Gastrocnemius medialis (tissue), 4 donors: ENCODE measurements at regions not wholly inside any gene's neighbourhood (a gene's known extent, or its start where the extent isn't known, plus 50 kb on each side); places are given as distances from the start of the nearest gene placed in this dataset.

ENCODE experiments used
- POLR2A ChIP-seq, 2 donors: fragments of 450-650 bp; IDR thresholded peaks; one replicate each; pipeline ENCODE4 v1.6.1; 2017; ENCODE audit warnings: antibody characterized with exemption in 2 of 2, mild to moderate bottlenecking in 2 of 2, moderate library complexity in 2 of 2
- TF ChIP-seq, protein P1 (sequence below), 5 experiments: fragments of 450-650 bp in 3 of 5; fragments of 200-600 bp in 2 of 5; sonication (generic) in 2 of 5; IDR thresholded peaks in 4 of 5; conservative IDR thresholded peaks in 1 of 5; 1 replicate in 4 of 5; 2 replicates in 1 of 5; pipeline ENCODE4 v1.5.1; 2016 to 2019; ENCODE audit warnings: antibody characterized with exemption in 5 of 5, mild to moderate bottlenecking in 3 of 5, moderate library complexity in 3 of 5

DNA sequence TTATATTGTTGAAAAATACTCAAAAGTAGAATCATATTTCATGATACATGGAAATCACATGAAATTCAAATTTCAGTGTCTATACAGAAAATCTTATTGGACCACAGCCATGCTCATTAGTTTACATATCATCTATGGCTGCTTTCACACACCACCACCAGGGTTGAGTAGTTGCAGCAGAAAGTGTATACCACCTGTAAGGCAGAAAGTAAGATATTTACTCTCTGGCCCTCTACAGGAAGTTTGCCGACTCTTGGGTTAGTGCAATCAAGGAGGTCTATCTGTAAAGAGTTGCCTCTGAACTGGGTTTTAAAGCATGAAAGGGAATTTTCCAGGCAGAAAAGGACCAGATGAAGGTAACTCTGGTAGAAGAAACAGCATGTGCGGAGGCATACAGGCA is 432.3 kb downstream of the DHX35 start:
- TF ChIP-seq, protein P1, sequence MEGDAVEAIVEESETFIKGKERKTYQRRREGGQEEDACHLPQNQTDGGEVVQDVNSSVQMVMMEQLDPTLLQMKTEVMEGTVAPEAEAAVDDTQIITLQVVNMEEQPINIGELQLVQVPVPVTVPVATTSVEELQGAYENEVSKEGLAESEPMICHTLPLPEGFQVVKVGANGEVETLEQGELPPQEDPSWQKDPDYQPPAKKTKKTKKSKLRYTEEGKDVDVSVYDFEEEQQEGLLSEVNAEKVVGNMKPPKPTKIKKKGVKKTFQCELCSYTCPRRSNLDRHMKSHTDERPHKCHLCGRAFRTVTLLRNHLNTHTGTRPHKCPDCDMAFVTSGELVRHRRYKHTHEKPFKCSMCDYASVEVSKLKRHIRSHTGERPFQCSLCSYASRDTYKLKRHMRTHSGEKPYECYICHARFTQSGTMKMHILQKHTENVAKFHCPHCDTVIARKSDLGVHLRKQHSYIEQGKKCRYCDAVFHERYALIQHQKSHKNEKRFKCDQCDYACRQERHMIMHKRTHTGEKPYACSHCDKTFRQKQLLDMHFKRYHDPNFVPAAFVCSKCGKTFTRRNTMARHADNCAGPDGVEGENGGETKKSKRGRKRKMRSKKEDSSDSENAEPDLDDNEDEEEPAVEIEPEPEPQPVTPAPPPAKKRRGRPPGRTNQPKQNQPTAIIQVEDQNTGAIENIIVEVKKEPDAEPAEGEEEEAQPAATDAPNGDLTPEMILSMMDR (IDR thresholded peaks at IDR 0.05 in 4 of 5, conservative IDR thresholded peaks at IDR 0.05 in 1 of 5), result no peak
- TF ChIP-seq POLR2A (IDR thresholded peaks at IDR 0.05), result no peak
